Activated naive CD4-positive, alpha-beta T cell treated with anti-CD3 and anti-CD28 coated beads, Interleukin-2, amount 10 ng/mL, durations not matched to agents 7 days and 5 days (primary cell): ENCODE measurements at regions not wholly inside any gene's neighbourhood (a gene's known extent, or its start where the extent isn't known, plus 50 kb on each side); places are given as distances from the start of the nearest gene placed in this dataset.

Source experiments
- CTCF ChIA-PET: fragments of 350-600 bp; sonication (Branson Sonifier 250); formaldehyde crosslinking; loops from one replicate; lab custom pipeline; 2021; ENCODE audit warnings: antibody characterized with exemption; lab: Charles Lee
- DNase-seq: peaks from one replicate; pipeline ENCODE4 v3.0.0-alpha.2; 2020
- H3K27ac Mint-ChIP-seq: one replicate; pipeline ENCODE4 v1.8.0; 2021; ENCODE audit warnings: mild to moderate bottlenecking, moderate library complexity, mixed read lengths
- H3K27me3 Mint-ChIP-seq: one replicate; pipeline ENCODE4 v1.8.0; 2021; ENCODE audit warnings: mild to moderate bottlenecking, mixed read lengths
- H3K36me3 Mint-ChIP-seq: one replicate; pipeline ENCODE4 v1.8.0; 2021; ENCODE audit warnings: mixed read lengths
- H3K4me1 Mint-ChIP-seq: one replicate; pipeline ENCODE4 v1.8.0; 2021; ENCODE audit warnings: mixed read lengths
- H3K4me3 Mint-ChIP-seq: one replicate; pipeline ENCODE4 v1.8.0; 2021; ENCODE audit warnings: mild to moderate bottlenecking, moderate library complexity, mixed read lengths
- H3K9me3 Mint-ChIP-seq: one replicate; pipeline ENCODE4 v1.8.0; 2021; ENCODE audit warnings: mixed read lengths

- H3K27ac Mint-ChIP-seq: no peak overlapping the region
- H3K4me3 Mint-ChIP-seq: no peak overlapping the region
- H3K27me3 Mint-ChIP-seq: no peaks in the 10 kb centered on the region
- H3K4me1 Mint-ChIP-seq: no peaks in the 10 kb centered on the region
- CTCF ChIA-PET: no interaction called here
- no peak for DNase-seq
- H3K9me3 Mint-ChIP-seq: no peaks in the 10 kb centered on the region
- H3K36me3 Mint-ChIP-seq: no peaks in the 10 kb centered on the region
Observed at GRCh38 chr10:61078542-61079275, 134.7 kb upstream of the RHOBTB1 start.

GRCh38 chr10:61076572-61077114 lies 132.7 kb upstream of the RHOBTB1 start:
- CTCF ChIA-PET: no interaction called here
- Mint-ChIP-seq H3K4me3 (no peak overlapping the region), H3K4me1 (no peaks in the 10 kb centered on the region)

GRCh38 chr10:61073391-61073790 lies 129.4 kb upstream of the RHOBTB1 start:
- CTCF ChIA-PET: no interaction called here

More at GRCh38 chr10:61076572-61077114, 132.7 kb upstream of the RHOBTB1 start:
- Mint-ChIP-seq H3K27ac (no peak overlapping the region), H3K9me3 (no peaks in the 10 kb centered on the region), H3K27me3 (no peaks in the 10 kb centered on the region), H3K36me3 (no peaks in the 10 kb centered on the region)
- no peak for DNase-seq

GRCh38 chr10:61071580-61071979 lies 127.6 kb upstream of the RHOBTB1 start:
- CTCF ChIA-PET: no interaction called here
- no peaks in the 10 kb centered on the region for H3K36me3 Mint-ChIP-seq

More at GRCh38 chr10:61073391-61073790, 129.4 kb upstream of the RHOBTB1 start:
- Mint-ChIP-seq H3K4me1 (no peaks in the 10 kb centered on the region), H3K4me3 (no peak overlapping the region), H3K36me3 (no peaks in the 10 kb centered on the region), H3K9me3 (no peaks in the 10 kb centered on the region), H3K27me3 (no peaks in the 10 kb centered on the region), H3K27ac (no peak overlapping the region)
- DNase-seq: no peak

GRCh38 chr10:61068471-61068870 lies 124.5 kb upstream of the RHOBTB1 start:
- Mint-ChIP-seq H3K36me3 (no peaks in the 10 kb centered on the region), H3K4me3 (no peak overlapping the region), H3K4me1 (no peaks in the 10 kb centered on the region), H3K9me3 (no peaks in the 10 kb centered on the region), H3K27me3 (no peaks in the 10 kb centered on the region), H3K27ac (no peak overlapping the region)
- CTCF ChIA-PET: no interaction called here
- no peak for DNase-seq

More at GRCh38 chr10:61071580-61071979, 127.6 kb upstream of the RHOBTB1 start:
- Mint-ChIP-seq H3K4me1 (no peaks in the 10 kb centered on the region), H3K4me3 (no peak overlapping the region), H3K27ac (no peak overlapping the region), H3K27me3 (no peaks in the 10 kb centered on the region), H3K9me3 (no peaks in the 10 kb centered on the region)
- no peak for DNase-seq

GRCh38 chr10:61067671-61068336 lies 123.8 kb upstream of the RHOBTB1 start:
- Mint-ChIP-seq H3K36me3 (no peaks in the 10 kb centered on the region), H3K9me3 (no peaks in the 10 kb centered on the region), H3K27ac (no peak overlapping the region), H3K4me3 (no peak overlapping the region), H3K4me1 (no peaks in the 10 kb centered on the region), H3K27me3 (no peaks in the 10 kb centered on the region)
- no peak for DNase-seq
- CTCF ChIA-PET: no interaction called here

GRCh38 chr10:61066661-61067344 lies 122.8 kb upstream of the RHOBTB1 start:
- CTCF ChIA-PET: no interaction called here
- H3K27me3 Mint-ChIP-seq: no peaks in the 10 kb centered on the region
- no peaks in the 10 kb centered on the region for H3K4me1 Mint-ChIP-seq
- no peak for DNase-seq
- H3K4me3 Mint-ChIP-seq: no peak overlapping the region
- no peak overlapping the region for H3K27ac Mint-ChIP-seq
- no peaks in the 10 kb centered on the region for H3K9me3 Mint-ChIP-seq
- no peaks in the 10 kb centered on the region for H3K36me3 Mint-ChIP-seq

- no peak for DNase-seq
- Mint-ChIP-seq H3K36me3 (no peaks in the 10 kb centered on the region), H3K4me1 (no peaks in the 10 kb centered on the region), H3K27ac (no peak overlapping the region), H3K27me3 (no peaks in the 10 kb centered on the region), H3K9me3 (no peaks in the 10 kb centered on the region), H3K4me3 (no peak overlapping the region)
- CTCF ChIA-PET: no interaction called here
Observed at GRCh38 chr10:61065051-61065450, 121.1 kb upstream of the RHOBTB1 start.

GRCh38 chr10:61064356-61064755 lies 120.4 kb upstream of the RHOBTB1 start:
- DNase-seq: no peak
- CTCF ChIA-PET: no interaction called here
- Mint-ChIP-seq H3K27ac (no peak overlapping the region), H3K27me3 (no peaks in the 10 kb centered on the region), H3K36me3 (no peaks in the 10 kb centered on the region), H3K4me3 (no peak overlapping the region), H3K4me1 (no peaks in the 10 kb centered on the region), H3K9me3 (no peaks in the 10 kb centered on the region)

GRCh38 chr10:61063901-61064300 lies 119.9 kb upstream of the RHOBTB1 start:
- DNase-seq: no peak
- H3K4me3 Mint-ChIP-seq: no peak overlapping the region
- CTCF ChIA-PET: no interaction called here
- H3K4me1 Mint-ChIP-seq: no peaks in the 10 kb centered on the region
- H3K27ac Mint-ChIP-seq: no peak overlapping the region
- no peaks in the 10 kb centered on the region for H3K27me3 Mint-ChIP-seq
- no peaks in the 10 kb centered on the region for H3K9me3 Mint-ChIP-seq
- H3K36me3 Mint-ChIP-seq: no peaks in the 10 kb centered on the region

GRCh38 chr10:61063034-61063433 lies 119.0 kb upstream of the RHOBTB1 start:
- Mint-ChIP-seq H3K27ac (no peak overlapping the region), H3K4me3 (no peak overlapping the region), H3K27me3 (no peaks in the 10 kb centered on the region), H3K4me1 (no peaks in the 10 kb centered on the region), H3K36me3 (no peaks in the 10 kb centered on the region), H3K9me3 (no peaks in the 10 kb centered on the region)
- no peak for DNase-seq
- CTCF ChIA-PET: no interaction called here

GRCh38 chr10:61061923-61062504 lies 118.0 kb upstream of the RHOBTB1 start:
- Mint-ChIP-seq H3K4me1 (no peaks in the 10 kb centered on the region), H3K27me3 (no peaks in the 10 kb centered on the region), H3K9me3 (no peaks in the 10 kb centered on the region), H3K36me3 (no peaks in the 10 kb centered on the region), H3K4me3 (no peak overlapping the region), H3K27ac (no peak overlapping the region)
- CTCF ChIA-PET: no interaction called here
- no peak for DNase-seq

- Mint-ChIP-seq H3K4me1 (no peaks in the 10 kb centered on the region), H3K27ac (no peak overlapping the region), H3K9me3 (no peaks in the 10 kb centered on the region), H3K27me3 (no peaks in the 10 kb centered on the region), H3K4me3 (no peak overlapping the region), H3K36me3 (no peaks in the 10 kb centered on the region)
- CTCF ChIA-PET: no interaction called here
- DNase-seq: no peak
Observed at GRCh38 chr10:61059636-61060035, 115.7 kb upstream of the RHOBTB1 start.

- H3K27me3 Mint-ChIP-seq: no peaks in the 10 kb centered on the region
- CTCF ChIA-PET: no interaction called here
- DNase-seq: no peak
- no peaks in the 10 kb centered on the region for H3K9me3 Mint-ChIP-seq
- H3K36me3 Mint-ChIP-seq: no peaks in the 10 kb centered on the region
- no peak overlapping the region for H3K4me3 Mint-ChIP-seq
- no peaks in the 10 kb centered on the region for H3K4me1 Mint-ChIP-seq
- no peak overlapping the region for H3K27ac Mint-ChIP-seq
Observed at GRCh38 chr10:61052469-61053205, 108.7 kb upstream of the RHOBTB1 start.
